GM08714 (cell line): ENCODE measurements at regions not wholly inside any gene's neighbourhood (a gene's known extent, or its start where the extent isn't known, plus 50 kb on each side); places are given as distances from the start of the nearest gene placed in this dataset.

ENCODE experiments used
- H3K4me3 ChIP-seq: fragments of 200-500 bp; sonication (Bioruptor generic); 2 replicates; pipeline ENCODE4 v1.5.1; 2014; ENCODE audit warnings: mild to moderate bottlenecking, low read length, inconsistent platforms
- ZNF274 ChIP-seq: IDR thresholded peaks from 2 replicates; pipeline ENCODE4 v1.6.1; 2012; ENCODE audit warnings: mild to moderate bottlenecking, low read depth, low read length

DNA sequence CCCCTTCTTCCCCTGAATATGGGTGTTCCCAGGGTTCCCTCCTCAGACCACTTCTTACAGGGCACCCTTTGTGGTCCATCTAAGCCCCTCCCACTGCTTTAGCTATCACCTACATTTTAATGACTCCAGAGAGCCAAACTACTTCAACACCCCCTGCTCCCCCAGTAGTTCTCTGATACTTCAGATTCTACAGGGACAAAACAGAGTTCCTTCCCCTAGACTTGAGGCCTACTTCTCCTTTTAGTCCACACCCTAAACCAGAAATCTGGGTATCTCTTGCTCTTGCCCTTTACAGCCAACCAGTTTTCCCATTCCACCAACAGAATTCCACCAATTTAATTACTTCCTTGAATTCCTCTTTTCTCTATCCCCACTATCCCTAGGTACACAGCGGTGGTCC, 107.2 kb downstream of the KCNRG start:
- TF ChIP-seq ZNF274 = no peak
- H3K4me3 ChIP-seq = no peak overlapping the region

GRCh38 chr13:50123002-50123401, 107.8 kb downstream of the KCNRG start:
- H3K4me3 ChIP-seq = no peak overlapping the region
- TF ChIP-seq ZNF274 = no peak

DNA sequence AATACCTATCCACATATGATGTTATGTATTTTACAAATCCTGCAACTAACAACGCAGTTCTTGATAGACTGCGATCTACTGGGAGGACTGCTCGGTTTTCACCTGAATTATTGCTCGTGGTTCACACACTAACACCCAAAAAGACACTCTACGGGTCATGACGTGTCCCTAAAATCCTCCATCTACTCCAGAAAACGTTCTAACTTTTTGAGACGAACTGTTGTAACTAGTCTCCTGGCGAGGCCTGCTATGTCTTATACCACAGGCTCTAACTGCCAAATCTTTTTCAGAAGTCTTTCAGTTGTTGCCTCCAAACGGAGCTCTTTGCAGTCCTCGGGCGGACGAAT, 108.2 kb downstream of the KCNRG start:
- TF ChIP-seq ZNF274 = no peak

DNA sequence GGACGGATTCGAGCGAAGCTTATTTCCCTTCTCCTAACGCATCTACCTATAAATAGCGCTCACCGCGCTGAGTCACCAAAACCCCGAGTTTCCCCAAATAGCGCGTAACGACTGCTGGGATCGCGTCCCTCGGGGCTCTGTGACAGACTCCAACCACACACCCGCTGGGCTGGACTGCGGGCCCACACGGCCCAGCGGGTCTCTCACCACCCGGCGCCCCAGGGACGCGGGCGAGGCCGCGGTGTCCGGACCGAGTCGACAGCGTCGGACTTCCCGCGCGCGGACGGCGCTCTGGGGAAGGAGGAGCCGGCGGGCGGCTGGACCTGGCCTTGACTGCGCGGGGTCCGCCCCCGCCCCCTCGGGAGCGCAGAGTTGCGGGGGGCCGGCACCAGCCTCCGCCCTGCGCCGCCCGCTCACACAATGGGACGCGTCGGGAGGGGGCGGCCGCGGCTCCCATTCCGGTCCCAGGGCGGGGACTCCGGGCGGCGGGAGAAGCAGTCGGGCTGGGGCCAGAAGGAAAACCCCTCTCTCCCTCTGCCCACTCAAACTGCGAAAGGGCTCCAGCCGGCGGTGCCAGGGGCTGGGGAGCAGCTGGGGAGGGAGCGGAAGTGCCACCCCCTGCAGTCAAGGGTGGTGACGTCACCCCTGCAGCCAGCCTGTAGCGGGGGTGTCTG, 108.8 kb downstream of the KCNRG start:
- TF ChIP-seq ZNF274 = no peak
- peak overlapping the region; percentile 70; the same call in 1 of the 2 replicates for H3K4me3 ChIP-seq

More for the DNA sequence above, 108.2 kb downstream of the KCNRG start:
- H3K4me3 ChIP-seq = peak overlapping the region; percentile 70; the same call in 1 of the 2 replicates

DNA sequence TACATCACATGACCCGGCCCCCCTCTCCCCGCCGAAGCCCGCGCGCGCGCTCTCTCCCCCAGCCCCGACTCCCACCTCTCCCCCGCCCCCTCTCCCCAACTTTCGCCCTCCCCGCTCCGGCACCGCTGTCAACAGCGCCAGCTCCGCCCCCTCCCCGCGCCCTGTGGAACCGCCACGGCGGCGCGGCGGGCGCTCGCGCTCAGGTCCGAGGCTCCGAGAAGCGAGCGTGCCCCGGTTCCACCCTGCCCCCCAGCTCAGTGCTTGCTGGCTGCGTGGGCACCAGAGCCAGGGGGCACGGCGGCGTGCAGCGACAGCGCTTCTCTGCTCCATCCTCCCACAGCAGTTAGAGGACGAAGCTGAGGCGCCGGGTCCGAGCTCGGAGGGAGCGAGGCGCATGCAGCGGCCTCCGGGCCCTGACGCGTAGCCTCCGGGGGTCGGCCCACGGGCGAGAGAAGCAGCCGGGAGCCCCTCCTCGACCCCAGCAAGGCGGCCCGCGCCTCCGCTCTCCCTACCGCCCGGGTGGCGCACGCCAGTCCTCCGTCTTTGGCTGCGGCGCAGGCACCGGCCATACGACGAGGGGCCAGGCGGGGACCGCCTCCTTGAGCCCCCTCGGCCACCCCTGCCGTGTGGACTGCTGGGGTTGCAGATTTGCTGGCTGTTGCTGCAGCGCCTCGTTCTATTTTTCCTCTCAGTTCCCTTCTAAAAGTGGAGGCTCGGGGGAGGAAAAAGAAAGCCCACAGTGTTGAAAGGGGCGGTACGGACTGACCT, 109.5 kb downstream of the KCNRG start:
- peak overlapping the region; percentile 70 for H3K4me3 ChIP-seq
- no peak for TF ChIP-seq ZNF274

DNA sequence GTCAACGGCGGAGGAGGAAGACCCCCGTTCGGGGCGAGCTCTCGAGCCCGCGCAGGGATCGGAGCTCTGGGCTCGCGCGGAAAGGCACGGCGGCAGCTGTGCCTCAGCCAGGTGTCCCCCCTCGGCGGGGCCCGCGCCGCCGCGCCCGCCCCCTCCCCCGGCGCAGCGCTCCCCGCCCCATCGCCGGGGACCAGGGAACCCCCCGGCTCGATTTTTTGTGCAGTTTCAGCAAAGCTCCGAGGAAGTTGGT, 110.0 kb downstream of the KCNRG start:
- TF ChIP-seq ZNF274 = no peak
- H3K4me3 ChIP-seq = peak overlapping the region; percentile 65

DNA sequence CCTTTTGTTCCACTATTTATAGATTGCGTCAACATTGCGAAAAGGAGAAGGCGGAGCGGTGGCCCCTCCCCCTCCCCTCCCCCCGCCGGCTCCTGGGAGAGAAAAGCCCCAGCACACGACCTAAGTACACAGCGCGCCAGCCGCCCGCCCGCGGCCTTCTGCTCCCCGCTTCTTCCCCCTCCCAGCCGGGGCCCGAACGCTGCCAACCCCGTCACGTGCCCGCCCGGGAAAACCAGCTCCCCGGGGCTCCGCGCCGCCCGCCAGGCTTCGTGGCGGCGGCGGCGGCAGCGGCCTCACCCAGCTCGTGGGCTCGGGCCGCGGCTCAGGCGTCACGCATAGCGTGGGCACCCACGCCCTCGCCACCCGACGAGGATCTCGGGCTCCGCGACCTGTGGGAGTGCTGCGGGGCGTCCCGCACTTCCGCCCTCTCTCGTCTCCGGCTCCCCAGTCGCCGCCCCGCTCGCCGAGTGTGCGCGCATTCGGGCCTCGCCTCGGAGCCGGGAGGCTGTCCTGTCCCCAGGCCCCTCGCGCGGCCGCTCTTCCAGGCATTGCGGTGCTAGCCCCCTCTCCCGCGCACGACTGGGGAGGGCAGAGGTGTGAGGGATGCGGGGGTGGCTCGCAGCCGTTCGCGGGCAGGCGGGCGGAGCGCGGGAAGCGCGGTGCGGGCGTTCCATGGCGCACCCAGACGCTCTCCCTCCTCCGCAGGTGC, 110.5 kb downstream of the KCNRG start:
- TF ChIP-seq ZNF274 = no peak

GRCh38 chr13:50126263-50126992, 111.2 kb downstream of the KCNRG start:
- no peak for TF ChIP-seq ZNF274
- H3K4me3 ChIP-seq = peak overlapping the region; percentile 65; the same call in 1 of the 2 replicates

More for the DNA sequence above, 110.5 kb downstream of the KCNRG start:
- H3K4me3 ChIP-seq = peak overlapping the region; percentile 65

GRCh38 chr13:50126993-50127725, 111.9 kb downstream of the KCNRG start:
- H3K4me3 ChIP-seq = peak overlapping the region; percentile 28; the same call in 1 of the 2 replicates

DNA sequence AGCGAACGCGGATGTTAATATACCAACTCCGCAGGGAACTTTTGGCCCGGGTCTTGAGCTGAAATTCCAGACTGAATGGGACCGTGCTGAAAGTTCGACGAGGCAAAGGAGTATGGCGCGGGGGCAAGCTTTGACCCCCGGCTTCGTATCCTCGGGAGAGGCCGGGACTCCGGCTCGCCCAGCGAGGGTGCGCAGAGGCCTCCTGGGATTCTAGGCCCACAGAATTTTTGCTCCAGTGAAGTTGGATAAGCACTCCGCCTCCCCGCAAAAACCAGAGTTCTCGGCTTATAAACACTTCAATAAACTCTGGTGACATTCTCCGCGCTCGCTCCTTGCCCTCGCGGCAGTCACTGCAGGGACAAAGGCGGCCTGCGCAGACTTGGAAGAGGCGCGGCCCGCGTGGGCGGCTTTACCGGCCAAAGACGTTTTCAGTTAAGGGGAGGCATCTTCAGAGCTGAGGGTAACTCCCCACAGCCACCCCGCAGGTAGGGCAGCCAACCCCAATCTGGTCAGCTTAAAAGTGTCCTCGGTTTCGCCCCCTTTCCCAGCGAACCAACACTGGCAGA, 112.6 kb downstream of the KCNRG start:
- peak overlapping the region; percentile 28; the same call in 1 of the 2 replicates for H3K4me3 ChIP-seq
- no peak for TF ChIP-seq ZNF274

More at GRCh38 chr13:50126993-50127725, 111.9 kb downstream of the KCNRG start:
- no peak for TF ChIP-seq ZNF274

- no peak for TF ChIP-seq ZNF274
- H3K4me3 ChIP-seq = no peak overlapping the region
These were observed 113.2 kb downstream of the KCNRG start for GRCh38 chr13:50128428-50128931.

- TF ChIP-seq ZNF274 = no peak
These were observed 113.9 kb downstream of the KCNRG start for GRCh38 chr13:50129081-50129705.

More at GRCh38 chr13:50129081-50129705, 113.9 kb downstream of the KCNRG start:
- H3K4me3 ChIP-seq = peak overlapping the region; percentile 0; the same call in 1 of the 2 replicates
